Umbilical cord (tissue), 1 donor: ENCODE measurements at regions not wholly inside any gene's neighbourhood (a gene's known extent, or its start where the extent isn't known, plus 50 kb on each side); places are given as distances from the start of the nearest gene placed in this dataset.

Experiments
- DNase-seq: peaks from one replicate; pipeline ENCODE4 v3.0.0-alpha.2; 2015; ENCODE audit warnings: low spot score

DNA sequence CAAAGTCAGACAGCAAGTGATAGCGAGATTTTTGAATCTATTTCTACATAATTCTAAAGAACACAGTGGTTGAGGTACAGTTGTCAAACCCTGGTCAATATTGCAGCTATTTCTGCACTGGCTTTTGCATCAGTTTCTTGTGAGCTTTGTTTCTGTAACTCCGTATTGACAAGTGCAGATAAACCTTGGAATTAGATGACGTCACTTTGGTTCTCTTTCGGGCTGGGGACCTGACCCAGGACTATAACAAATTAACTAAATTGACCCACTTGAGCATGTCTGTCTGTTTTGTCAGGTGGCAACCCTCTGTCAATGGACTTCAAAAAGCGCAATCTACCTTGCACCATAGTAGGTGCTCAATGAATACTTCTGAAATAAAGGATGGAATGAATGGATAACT is 418.4 kb upstream of the SGCD start:
- DNase-seq = no peak

DNA sequence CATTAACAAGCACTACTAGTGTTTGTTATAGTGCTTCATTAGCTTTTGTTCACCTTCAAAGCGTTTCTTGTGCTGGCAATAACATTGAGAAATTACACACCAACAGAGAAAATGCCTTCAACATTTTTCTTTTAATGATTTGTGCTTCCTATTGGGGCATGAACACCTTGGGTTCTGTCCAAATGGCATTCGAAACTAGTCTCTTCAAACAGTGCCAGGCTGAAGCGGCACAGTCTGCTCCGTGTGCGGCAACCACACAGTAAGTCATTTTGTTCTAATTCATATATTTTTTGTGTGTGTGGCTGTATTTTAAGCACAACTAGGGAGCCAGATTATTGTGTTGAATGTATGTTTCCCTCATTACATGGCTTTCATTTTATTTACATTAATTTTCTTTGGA is 414.7 kb upstream of the SGCD start:
- DNase-seq = no peak

DNA sequence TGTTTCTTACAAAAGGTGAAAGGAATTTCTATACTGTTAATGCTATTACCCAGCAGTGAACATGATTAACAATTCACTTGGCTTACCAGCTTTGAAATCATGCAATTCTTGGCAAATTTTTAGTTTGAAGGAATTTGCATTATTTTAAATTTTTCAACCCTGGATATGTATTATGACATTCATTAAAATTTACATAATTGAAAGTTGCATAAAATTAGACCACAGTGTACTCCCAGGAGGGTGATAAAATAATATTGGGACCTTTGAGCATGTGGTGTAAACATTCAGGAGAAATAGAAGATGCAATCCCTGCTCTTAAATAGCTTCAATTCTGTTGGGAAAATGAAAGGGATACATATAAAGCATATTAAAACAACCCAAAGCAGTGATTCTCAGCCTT is 412.2 kb upstream of the SGCD start:
- no peak for DNase-seq

DNA sequence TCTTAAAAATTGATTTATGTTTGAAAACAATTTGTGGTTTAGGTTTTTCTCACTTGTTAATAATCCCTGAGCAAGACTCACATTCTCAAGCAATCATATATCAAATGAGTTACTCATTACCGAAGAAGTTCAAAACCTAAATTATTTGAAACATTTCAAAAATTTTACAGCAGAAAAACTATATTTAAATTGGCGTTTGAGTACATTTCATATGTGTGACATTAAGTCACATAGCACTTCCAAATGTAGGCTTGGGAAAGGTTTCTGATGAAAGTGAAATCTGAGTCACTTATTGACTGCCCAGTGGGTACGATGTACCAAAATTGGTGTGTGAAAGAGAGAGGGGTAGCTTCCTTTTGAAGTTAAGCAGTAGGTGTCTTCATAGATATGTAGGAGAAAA is 411.4 kb upstream of the SGCD start:
- DNase-seq = no peak

DNA sequence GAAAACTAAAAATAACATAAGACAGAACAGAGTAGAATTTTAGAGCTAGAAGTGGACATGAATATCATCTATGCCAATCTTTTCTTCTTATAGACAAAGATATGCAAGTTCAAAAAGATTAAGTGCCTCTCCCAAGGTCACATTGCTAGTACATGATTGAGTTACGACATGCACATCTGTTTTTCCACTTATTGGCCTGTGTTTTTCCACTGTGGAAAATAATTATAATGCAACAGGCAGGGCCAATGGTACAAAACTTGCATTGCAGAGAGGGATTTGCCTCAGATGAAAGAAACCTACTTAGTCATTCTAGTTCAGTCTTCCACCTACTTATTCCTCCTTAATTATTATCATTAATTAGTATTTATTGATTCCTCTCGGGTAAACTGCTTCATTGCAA is 407.8 kb upstream of the SGCD start:
- peak; percentile 15 for DNase-seq

DNA sequence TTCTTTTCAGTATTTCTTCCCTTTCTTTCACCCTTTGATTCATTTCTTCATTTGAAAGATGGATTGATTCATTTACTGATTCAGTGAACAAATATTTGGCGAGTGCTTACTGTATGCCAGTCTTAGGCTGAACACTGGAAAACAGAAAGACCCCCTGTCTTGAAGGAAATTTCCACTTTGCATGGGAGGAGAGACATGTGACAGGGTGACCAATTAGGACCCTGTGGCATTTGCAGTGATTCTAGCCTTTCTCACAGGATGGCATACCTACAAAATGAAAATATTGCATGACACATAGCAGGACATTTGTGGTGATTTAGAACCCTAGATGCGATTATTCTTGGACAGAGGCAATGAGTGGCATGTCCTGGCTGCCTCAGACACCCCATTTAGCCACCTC is 407.2 kb upstream of the SGCD start:
- DNase-seq = no peak

DNA sequence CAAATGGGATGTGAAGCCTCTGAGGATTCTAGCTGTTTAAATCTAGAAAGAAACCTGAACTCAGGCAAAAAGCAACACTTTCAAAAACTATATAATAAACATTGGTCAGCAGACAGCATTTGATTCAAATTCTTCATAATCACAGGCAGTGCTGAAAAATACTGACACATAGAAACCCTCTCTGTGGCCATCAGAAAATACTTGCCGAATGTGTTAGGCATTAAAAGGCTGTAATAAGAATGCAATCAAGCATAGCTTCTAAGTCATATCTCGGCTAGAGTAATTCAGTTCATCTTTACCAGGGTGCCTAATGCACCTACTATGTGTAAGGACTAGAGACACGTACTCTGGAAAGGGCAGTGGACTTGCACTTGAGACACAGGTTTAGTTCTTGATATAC is 405.3 kb upstream of the SGCD start:
- no peak for DNase-seq

DNA sequence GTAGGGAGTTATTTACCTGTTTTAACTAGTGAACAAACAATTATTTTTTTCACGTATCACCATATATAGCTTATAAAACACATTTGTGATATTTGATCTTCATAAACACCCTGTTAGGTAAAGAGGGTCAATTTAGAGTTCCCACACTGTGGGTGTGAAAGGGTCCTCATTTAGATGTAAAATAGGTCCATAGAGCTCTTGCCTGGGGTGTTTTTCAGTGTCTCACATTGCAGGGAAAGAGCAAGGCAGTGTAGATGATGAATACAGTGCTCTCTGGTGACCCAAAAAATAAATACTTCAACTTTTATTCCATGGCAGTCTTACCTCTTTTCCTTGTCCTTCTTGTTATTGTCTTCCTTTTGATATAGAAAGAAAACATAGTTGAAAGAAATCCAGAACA is 403.2 kb upstream of the SGCD start:
- no peak for DNase-seq

DNA sequence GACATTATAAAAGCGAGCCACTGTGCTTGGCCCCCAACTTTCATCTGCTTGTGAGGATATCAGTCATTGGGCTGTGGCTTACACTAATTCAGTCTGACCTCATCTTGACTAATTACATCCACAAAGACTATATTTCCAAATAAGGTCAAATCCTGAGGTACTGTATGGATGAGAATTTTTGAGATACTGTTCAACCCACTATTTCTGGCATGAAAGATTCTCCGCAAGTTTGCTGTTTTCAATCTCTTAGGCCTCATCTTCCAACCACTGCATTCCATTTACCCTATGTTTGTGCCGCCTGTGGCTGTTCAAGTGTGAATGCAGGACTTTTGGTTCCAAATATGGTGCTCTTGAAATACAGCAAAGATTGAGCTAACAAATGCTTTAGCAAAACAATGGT is 400.9 kb upstream of the SGCD start:
- no peak for DNase-seq

DNA sequence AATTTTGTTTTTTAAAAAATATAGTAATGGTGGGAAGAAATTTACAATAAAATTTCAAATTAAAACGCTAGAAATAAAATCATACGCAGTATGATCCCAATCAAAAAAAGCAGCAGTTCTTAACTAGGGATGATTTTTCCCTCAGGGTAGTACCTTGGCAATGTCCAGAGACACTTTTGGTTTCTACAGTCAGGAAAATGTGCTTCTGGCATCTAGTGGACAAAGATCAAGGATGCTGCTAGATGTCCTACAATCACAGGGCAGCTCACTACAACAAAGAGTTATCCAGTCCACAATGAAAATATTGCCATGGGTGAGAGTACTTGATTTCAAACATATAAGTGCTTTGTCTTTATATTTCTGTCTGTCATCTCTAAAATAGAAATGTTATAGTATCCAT is 400.2 kb upstream of the SGCD start:
- DNase-seq = no peak

DNA sequence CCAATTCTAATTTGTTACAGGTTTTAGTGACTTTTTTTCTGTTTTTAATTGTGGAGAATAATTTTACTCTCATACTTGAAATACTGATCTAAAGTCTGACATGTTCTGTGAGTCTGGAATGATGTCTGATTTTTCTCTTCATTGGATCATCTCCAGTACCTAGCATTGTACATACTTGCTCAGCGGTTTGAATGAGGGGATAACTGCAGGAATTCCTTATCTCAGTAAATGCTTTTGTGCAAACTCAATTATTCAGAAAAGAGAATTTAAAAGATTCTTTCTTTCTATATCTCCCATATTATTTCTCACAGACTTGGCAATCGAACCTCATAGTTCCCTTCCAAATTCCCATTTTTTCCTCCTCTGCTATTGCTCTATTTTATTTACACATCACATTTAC is 397.9 kb upstream of the SGCD start:
- DNase-seq = peak; percentile 55

DNA sequence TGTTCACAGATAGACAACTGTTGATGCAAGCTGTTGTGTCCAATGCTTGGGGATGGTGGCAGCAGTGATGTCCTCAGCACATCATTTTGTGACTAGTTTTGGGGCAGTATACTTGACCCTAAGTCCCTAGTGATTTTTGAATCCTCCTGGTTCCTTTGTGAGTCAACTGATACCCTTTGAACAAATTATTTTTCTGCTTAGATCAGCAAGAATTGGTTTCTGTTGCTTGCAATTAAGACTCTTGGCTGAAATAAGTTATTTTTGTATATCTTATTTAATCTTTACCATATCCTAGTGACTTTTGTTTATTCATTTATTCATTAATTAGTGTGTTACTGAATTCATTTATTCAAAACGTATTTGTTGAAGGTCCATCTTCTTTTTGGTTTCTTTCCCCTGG is 392.0 kb upstream of the SGCD start:
- DNase-seq = no peak

DNA sequence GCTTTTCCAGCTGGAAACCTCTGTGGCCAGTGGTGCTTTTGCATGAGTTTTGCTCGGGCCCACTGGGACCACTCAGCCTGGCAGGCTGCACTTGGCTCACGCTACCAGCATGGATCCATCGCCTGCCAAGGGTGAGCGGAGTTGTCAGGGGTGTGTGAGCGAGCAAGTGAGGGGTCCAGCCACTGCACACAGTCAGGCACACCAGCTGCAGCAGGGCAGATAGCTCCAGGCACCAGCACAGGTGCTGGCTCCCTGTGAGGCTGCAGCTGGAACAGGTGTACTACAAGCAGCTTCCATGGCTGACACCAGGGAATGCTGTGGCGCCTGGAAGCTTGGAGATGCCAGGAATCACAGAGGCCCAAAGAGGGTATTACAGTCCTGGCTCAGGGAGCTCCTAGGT is 391.2 kb upstream of the SGCD start:
- no peak for DNase-seq

DNA sequence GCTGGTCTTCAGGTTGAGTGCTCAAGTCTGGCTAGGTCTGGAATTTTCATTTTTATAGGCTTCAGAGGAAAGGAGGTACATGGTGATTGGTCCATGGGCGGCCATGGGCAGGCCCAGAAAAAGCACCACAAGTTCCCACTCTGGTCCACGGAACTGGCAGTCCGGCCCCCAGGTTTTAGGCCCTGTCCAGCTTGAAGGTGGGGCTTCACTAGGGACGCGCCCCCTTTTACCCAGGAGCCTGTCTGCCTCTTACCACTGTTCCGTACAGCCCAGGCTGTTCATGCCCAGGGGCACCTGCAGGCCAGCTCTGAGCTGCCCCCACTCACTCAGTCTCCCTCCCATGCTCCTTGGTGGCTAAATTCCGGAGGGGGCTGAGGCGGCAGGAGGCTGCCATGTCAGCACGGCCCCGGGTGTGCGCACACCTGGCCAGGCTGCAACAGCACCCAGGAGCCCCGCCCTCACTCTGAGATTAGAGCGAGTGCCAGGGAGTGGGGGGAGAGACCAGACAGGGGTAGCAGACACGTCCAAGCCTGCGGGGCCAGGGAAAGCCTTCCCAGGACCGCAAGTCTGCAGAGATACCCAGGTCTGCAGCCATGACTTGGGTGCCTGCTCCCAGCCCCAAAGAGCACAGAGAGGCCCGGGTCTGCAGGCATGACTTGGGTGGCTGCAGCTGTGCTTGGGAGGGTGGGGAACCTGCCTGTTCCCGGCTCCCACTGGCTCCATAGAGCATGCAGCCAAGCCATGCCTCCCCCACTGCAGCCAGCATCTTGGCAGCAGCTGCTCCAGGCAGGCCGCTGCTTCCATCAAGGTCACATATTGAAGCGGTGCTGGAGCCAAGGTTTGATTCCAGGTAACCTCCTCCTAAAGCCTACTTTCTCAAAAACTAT is 390.2 kb upstream of the SGCD start:
- DNase-seq = no peak

DNA sequence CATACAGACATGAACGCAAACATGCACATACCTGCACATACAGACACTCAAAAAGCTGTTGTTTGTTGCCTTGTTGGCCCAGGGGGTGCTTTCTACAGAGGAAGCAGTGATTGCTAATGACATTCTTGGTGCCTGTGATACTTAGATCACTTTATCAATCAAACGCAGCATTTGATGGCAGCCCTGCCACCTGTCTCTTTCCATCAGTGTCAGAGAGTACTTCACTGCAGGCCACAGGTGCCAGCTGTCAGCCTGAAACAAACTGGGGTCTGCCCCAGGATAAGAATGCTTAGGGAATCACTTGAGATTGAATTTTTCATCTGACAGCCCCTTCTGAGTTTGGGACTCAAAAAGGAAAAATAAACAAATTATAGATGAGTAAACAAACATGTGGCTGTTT is 388.9 kb upstream of the SGCD start:
- no peak for DNase-seq

DNA sequence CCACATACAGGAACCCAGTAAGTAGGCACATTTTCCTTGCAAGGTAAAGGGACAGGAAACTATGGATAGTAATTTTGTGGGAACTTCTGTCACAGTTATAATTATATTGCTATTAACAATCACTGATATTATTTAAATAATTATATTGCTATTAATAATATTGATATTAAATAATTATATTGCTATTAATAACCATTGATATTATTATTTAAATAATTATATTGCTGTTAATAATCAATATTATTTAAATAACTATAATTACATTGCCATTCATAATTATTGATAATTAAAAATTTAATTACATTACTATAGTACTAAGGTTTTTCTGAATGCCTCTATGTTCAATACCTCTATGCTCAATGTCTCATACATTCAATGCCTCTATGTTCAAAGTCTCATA is 385.6 kb upstream of the SGCD start:
- no peak for DNase-seq

DNA sequence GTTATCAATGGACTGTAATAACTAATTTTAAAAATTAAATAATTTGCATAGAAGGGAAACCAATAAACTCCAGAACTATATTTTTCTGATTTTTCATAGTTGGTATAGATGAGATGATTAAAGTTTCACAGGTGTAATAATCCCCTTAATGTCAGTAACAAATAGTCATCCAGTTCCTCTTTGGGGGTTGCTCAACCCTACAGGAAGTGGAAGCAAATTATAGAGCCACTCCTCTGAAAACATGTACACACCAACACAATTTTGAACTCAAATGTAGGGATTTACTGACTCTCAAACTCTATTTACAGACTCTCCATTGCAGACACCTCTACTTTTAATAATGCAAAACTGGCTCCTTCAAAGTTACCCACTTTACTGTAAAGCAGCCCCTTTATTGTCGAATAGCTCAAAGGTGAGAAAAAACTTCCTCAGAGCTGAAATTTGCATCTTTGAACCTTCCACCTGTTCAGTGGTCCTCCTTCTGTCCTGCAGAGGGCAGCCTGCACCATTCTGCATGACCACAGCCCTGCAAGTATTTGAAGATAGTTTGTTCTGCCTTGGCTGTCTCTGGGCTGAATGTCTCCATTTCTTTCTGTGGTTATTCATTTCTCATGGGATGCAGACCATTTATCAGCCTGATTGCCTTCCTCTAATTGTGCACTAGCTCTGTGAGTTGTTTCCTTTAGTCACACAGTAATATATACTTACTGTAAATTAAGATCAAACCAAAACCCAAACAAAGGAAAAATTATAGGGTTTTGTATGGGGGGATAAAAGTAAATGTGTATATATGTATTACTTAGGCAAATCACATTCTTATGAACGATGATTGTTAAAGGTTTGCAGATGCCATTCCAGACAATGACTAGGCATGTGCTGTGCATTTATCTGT is 383.2 kb upstream of the SGCD start:
- peak; percentile 53 for DNase-seq

DNA sequence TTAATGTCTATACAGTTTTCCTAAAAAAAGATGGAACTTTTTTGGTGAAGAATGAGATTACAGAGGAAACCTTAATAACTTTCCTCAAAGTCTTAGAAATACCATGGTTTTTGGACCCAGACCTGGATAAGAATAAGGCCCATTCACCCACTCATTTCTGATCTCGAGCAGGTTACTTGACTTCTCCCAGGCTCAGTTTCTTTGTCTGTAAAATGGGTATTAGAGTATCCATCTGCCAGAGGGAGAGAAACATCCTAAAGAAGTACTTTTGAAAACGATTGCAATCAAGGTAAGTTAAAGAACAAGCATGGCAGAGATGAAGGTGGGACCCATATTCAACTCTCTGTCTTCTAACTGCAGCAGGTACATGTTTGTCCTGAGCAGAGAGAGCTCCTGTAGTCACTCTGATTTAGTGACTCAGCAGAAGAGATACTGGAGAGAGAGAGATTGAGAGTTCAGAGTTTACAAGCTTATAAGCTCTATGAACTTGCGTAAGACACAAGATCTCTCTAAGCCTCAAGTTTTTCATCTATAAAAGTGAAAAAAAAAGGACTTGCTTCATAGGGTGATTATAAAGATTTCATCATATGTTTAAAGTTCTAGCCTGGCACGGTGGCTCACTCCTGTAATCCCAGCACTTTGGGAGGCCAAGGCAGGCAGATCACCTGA is 379.4 kb upstream of the SGCD start:
- DNase-seq = peak; percentile 91

DNA sequence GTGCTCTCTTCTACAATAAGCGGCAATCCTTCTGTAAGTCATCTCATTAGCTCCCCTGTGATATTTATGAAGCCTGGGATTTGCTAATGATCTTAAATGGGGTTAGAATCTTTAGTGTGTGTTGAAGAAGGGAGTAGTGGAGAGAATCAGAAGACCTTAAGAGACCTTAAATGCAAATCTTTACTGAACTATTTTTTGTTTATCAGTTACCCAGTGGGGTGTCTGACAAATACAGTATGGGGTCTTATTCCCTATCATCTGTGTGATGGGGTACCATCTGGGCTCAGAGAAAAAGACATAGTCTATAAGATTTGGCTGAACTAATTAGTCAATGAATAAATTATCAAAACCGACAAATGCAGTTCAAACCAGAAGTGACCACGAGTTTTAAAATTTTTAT is 378.4 kb upstream of the SGCD start:
- DNase-seq = no peak

DNA sequence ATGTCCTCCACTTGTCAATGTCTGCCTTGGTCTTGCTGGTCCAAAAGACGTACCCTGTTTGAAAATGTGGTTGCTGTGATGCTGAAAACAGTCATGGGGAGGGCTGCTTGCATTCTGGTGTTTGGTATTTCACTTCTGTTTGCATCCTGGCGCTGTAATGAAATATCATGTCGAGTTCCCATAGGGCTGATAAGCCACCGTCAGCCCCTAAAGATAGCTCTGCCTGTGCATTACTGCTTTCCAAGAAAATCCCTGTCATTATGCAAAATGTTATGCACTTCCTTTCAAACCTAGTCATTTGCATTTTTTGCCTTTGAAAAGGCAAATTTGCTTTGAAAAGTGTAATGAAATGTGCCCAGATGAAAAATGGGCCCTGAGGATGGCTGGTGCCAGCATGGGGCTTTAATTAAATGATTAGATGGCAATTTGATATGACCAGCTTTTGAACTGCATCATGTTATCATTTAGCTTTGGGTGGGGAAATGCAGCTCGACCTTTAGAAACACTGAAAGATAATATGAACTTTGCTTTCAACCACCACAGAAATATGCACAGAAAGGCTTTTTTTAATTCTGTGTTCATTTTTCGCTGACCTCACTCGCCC is 374.4 kb upstream of the SGCD start:
- peak; percentile 40 for DNase-seq

DNA sequence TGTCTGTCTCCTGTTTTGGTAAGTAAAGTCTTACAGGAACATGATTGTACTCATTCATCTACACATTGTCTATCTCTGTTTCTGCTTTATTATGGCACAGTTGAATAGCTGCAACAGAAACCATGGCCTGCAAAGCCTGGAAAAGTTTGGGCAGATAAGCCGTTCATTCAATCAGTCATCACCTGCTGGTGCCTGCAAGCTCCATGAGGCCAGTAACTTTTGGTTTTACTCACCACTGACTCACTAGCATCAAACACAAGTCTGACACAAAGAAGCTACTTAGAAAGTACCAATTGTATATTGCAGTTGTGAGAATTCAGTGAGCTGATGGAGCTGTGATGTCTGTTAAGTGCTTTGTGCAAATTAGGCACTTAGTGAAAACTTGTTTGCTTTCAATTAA is 373.6 kb upstream of the SGCD start:
- DNase-seq = no peak
